GM12878 (cell line): ENCODE measurements at regions not wholly inside any gene's neighbourhood (a gene's known extent, or its start where the extent isn't known, plus 50 kb on each side); places are given as distances from the start of the nearest gene placed in this dataset.

Experiments used
- ATAC-seq: fragments of 200-7000 bp; cut with Tn5 transposase; 3 replicates; pipeline ENCODE4 v1.9.1; 2020; ENCODE audit warnings: mild to moderate bottlenecking, moderate library complexity
- BruUV-seq: library from RNA; stranded (reverse); fragments of 400-500 nt; replicated peaks from 2 replicates; lab custom pipeline; 2021; lab: Mats Ljungman, UMichigan
- CTCF ChIA-PET: fragments of 300-600 bp; sonication (Branson Sonifier 250); formaldehyde crosslinking; extraction: SDS; loops from one replicate; lab custom pipeline; 2021; ENCODE audit warnings: inconsistent platforms; lab: Yijun Ruan, JAX
- POLR2A ChIA-PET: fragments of 350-600 bp; formaldehyde crosslinking; extraction: SDS; loops from one replicate; lab custom pipeline; 2021; ENCODE audit warnings: inconsistent platforms; lab: Charles Lee
- RAD21 ChIA-PET: fragments of 300-600 bp; sonication (Branson Sonifier 250); formaldehyde crosslinking; loops from one replicate; lab custom pipeline; 2023; ENCODE audit warnings: antibody characterized with exemption; ENCODE audit not compliant: unreplicated experiment; lab: Charles Lee
- SMC1A ChIA-PET: fragments of 300-600 bp; sonication (Branson Sonifier 250); formaldehyde crosslinking; loops from one replicate; lab custom pipeline; 2023; ENCODE audit not compliant: unreplicated experiment, uncharacterized antibody; lab: Charles Lee
- DNase-seq: peaks from one replicate; pipeline ENCODE4 v3.0.0-alpha.2; 2011; ENCODE audit warnings: low read depth, low spot score
- FAIRE-seq: peaks from 3 replicates; lab custom pipeline; 2011; peaks lifted over from hg19 to GRCh38; lab: Jason Lieb, UNC
- H2AFZ ChIP-seq: 2 replicates; pipeline ENCODE4 v1.6.0; 2011; ENCODE audit warnings: low read depth, low read length, control low read depth; ENCODE audit not compliant: control insufficient read depth
- H3K27ac ChIP-seq: 2 replicates; pipeline ENCODE4 v1.5.1; 2011; ENCODE audit warnings: control low read depth; ENCODE audit not compliant: control insufficient read depth, insufficient read depth
- H3K27me3 ChIP-seq, 2 experiments: replicated peaks in 1 of 2; 2 replicates each; pipeline versions ENCODE4 v1.6.0 to v1.6.1; 2011; ENCODE audit warnings: low read length in 1 of 2; ENCODE audit not compliant: control insufficient read depth in 2 of 2, insufficient read depth in 2 of 2
- H3K36me3 ChIP-seq, 2 experiments: 2 replicates each; pipeline ENCODE4 v1.5.1; 2011; ENCODE audit warnings: low read length in 1 of 2; ENCODE audit not compliant: control insufficient read depth in 2 of 2, insufficient read depth in 2 of 2
- H3K4me1 ChIP-seq: 2 replicates; pipeline ENCODE4 v1.6.1; 2011; ENCODE audit warnings: mild to moderate bottlenecking, low read length, moderate library complexity, mixed read lengths; ENCODE audit not compliant: control insufficient read depth, insufficient read depth
- H3K4me2 ChIP-seq: 2 replicates; pipeline ENCODE4 v1.6.0; 2011; ENCODE audit warnings: control low read depth; ENCODE audit not compliant: control insufficient read depth, insufficient read depth
- H3K4me3 ChIP-seq: fragments of 200-600 bp; sonication (generic); 2 replicates; pipeline ENCODE4 v1.5.1; 2016
- H3K79me2 ChIP-seq: 2 replicates; pipeline ENCODE4 v1.6.0; 2011; ENCODE audit warnings: low read length; ENCODE audit not compliant: control insufficient read depth, insufficient read depth
- H3K9ac ChIP-seq: 2 replicates; pipeline ENCODE4 v1.8.0; 2011; ENCODE audit warnings: low read length, control low read depth, mixed read lengths; ENCODE audit not compliant: control insufficient read depth, insufficient read depth
- H3K9me3 ChIP-seq: replicated peaks from 3 replicates; pipeline ENCODE4 v1.5.1; 2011; ENCODE audit warnings: mild to moderate bottlenecking, low read length; ENCODE audit not compliant: control insufficient read depth, insufficient read depth
- H4K20me1 ChIP-seq: 2 replicates; pipeline ENCODE4 v1.6.0; 2011; ENCODE audit not compliant: control insufficient read depth, insufficient read depth
- MEF2A ChIP-seq: IDR thresholded peaks from 2 replicates; pipeline ENCODE4 v1.6.1; 2011; ENCODE audit warnings: low read depth, mild to moderate bottlenecking, low read length, moderate library complexity; ENCODE audit not compliant: insufficient read depth
- MLLT1 ChIP-seq: fragments of 450-650 bp; IDR thresholded peaks from 2 replicates; pipeline ENCODE4 v1.6.1; 2016; ENCODE audit warnings: mild to moderate bottlenecking
- PAX8 ChIP-seq: fragments of 450-650 bp; IDR thresholded peaks from 2 replicates; pipeline ENCODE4 v1.6.1; 2017; ENCODE audit warnings: mild to moderate bottlenecking, moderate library complexity
- WGBS: methylation state at CpG from one replicate; pipeline ENCODE4 v1.1.6; 2016; ENCODE audit warnings: low lambda C conversion rate; ENCODE audit not compliant: insufficient replicate concordance, insufficient coverage; ENCODE audit errors: missing lambda C conversion rate; 5-methylcytosine and 5-hydroxymethylcytosine counted together
- in situ Hi-C: fragments of 300-500 bp; cut with MboI; formaldehyde crosslinking; loops from 9 replicates; pipeline ENCODE4 v1.14.3; 2018; ENCODE audit warnings: mixed read lengths
- intact Hi-C: fragments of 100-400 bp; cut with micrococcal nuclease; formaldehyde crosslinking; loops from one replicate; pipeline ENCODE4 v1.14.2; 2022; ENCODE audit not compliant: unreplicated experiment
- TF ChIP-seq, protein P1 (sequence below): fragments of 450-650 bp; formaldehyde crosslinking; IDR thresholded peaks from 2 replicates; pipeline ENCODE4 v1.4.0; 2020; ENCODE audit warnings: mild to moderate bottlenecking, moderate library complexity

DNA sequence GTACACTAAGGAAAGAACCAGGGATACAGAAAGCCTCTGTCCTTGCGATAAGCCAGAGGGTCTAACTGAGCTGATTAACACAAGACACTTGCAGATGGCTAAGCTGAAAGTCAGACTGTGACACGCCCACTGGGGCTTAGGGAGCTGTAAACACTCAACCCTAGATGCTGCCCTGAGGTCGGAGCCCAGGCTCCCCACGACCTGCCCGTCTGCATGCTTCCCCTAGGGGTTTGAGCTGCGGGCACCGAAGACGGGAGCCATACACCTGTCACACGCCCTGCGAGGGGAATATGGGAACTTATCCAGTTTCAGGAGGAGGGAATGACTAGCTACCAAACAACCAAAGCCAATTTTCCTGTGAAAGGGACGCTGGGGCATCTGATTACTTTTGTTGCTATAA, 96.0 kb downstream of the HTR5A start:
- no TSS peak for BruUV-seq
- H2AFZ ChIP-seq: no peak overlapping the region
- H3K4me2 ChIP-seq: no peak overlapping the region
- DNase-seq (no peak), ATAC-seq (no peak), FAIRE-seq (no peak)
- 38% methylated on average over 11 of the region's 11 CpGs for WGBS
- no peaks in the 10 kb centered on the region for H3K9me3 ChIP-seq
- peaks cover 0 to 2% of the 10 kb centered on the region in 2 experiments; a peak in 1 of 4 replicates for H3K27me3 ChIP-seq
- H3K79me2 ChIP-seq: no peaks in the 10 kb centered on the region
- SMC1A ChIA-PET: no interaction called here
- no peaks in the 10 kb centered on the region for H3K36me3 ChIP-seq
- intact Hi-C loops (no loop called here), in situ Hi-C loops (no loop called here)
- RAD21 ChIA-PET: no interaction called here
- H4K20me1 ChIP-seq: no peaks in the 10 kb centered on the region
- H3K4me3 ChIP-seq: no peak overlapping the region
- H3K4me1 ChIP-seq: no peaks in the 10 kb centered on the region
- TF ChIP-seq, protein P1, sequence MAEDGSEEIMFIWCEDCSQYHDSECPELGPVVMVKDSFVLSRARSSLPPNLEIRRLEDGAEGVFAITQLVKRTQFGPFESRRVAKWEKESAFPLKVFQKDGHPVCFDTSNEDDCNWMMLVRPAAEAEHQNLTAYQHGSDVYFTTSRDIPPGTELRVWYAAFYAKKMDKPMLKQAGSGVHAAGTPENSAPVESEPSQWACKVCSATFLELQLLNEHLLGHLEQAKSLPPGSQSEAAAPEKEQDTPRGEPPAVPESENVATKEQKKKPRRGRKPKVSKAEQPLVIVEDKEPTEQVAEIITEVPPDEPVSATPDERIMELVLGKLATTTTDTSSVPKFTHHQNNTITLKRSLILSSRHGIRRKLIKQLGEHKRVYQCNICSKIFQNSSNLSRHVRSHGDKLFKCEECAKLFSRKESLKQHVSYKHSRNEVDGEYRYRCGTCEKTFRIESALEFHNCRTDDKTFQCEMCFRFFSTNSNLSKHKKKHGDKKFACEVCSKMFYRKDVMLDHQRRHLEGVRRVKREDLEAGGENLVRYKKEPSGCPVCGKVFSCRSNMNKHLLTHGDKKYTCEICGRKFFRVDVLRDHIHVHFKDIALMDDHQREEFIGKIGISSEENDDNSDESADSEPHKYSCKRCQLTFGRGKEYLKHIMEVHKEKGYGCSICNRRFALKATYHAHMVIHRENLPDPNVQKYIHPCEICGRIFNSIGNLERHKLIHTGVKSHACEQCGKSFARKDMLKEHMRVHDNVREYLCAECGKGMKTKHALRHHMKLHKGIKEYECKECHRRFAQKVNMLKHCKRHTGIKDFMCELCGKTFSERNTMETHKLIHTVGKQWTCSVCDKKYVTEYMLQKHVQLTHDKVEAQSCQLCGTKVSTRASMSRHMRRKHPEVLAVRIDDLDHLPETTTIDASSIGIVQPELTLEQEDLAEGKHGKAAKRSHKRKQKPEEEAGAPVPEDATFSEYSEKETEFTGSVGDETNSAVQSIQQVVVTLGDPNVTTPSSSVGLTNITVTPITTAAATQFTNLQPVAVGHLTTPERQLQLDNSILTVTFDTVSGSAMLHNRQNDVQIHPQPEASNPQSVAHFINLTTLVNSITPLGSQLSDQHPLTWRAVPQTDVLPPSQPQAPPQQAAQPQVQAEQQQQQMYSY: no peak
- no peak for TF ChIP-seq MEF2A
- no peak for TF ChIP-seq PAX8
- no peak for TF ChIP-seq MLLT1
- H3K27ac ChIP-seq: no peak overlapping the region
- H3K9ac ChIP-seq: no peak overlapping the region
- CTCF ChIA-PET: no interaction called here
- POLR2A ChIA-PET: no interaction called here
